Retinal pigment epithelial cell (primary cell): ENCODE measurements at regions not wholly inside any gene's neighbourhood (a gene's known extent, or its start where the extent isn't known, plus 50 kb on each side); places are given as distances from the start of the nearest gene placed in this dataset.

ENCODE experiments used
- DNase-seq: peaks from one replicate; pipeline ENCODE4 v3.0.0-alpha.2; 2010; ENCODE audit warnings: low read depth
- H3K4me3 ChIP-seq: 2 replicates; pipeline ENCODE4 v1.5.1; 2011; ENCODE audit warnings: mild to moderate bottlenecking, low read length, control low read depth, moderate library complexity
- CTCF ChIP-seq: conservative IDR thresholded peaks from 2 replicates; pipeline ENCODE4 v1.5.1; 2011; ENCODE audit warnings: low read depth, low read length, control low read depth, inconsistent platforms

- DNase-seq, result no peak
- TF ChIP-seq CTCF, result no peak
- no peak overlapping the region for H3K4me3 ChIP-seq
Measured at GRCh38 chr9:81058782-81059181, 630.6 kb downstream of the TLE1 start.

DNA sequence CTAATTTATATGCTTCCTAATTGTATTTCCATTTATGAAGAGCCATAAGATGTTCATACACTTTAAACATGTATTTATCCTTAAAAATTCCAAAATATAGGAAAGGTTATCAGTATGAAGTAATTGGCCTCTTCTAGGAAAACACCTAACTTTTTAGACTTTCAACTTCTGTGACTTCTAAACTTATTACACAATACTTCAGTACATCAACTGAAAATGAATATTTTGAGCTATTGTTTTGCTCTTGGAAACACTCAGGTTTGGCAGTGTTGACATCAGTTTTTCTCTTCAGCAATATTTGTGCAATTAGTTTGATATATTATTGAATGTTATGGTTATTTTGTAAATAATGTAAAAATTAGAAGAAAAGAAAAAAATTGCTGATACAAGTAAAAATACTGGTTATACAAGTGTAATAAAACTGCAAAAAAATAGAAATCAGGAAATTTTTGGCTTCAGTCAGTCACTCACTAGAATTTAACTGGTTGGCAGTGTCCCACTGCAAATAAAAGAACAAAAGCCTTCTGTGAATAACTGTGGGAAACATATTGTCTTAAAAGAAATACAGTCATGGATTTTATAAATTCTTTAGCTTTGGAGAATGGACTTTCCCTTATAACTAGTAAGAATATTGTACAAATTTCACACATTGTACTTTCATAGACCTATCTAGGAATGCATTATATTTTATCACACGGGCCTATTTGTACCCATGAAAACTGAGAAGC, 635.9 kb downstream of the TLE1 start:
- H3K4me3 ChIP-seq, result no peak overlapping the region
- TF ChIP-seq CTCF, result no peak
- no peak for DNase-seq

DNA sequence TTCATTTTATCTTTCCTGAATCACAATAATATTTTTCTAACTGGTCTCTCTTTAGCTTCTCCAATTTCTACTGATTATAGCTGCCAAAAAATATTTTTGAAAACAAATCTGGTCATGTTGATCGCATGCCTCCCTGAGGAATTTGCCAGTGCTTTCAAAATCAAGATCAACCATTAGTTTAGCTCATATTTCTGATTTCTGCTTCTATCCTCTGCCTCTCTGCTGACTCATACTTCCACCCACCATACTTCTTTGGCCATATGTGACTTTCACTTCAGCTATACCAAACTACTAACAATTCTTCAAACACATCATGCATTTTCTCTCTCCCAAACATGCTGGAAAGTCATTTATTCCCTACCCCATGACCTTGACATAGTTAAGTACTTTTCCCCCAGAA, 636.5 kb downstream of the TLE1 start:
- H3K4me3 ChIP-seq, result no peak overlapping the region
- TF ChIP-seq CTCF, result no peak
- no peak for DNase-seq

- H3K4me3 ChIP-seq, result no peak overlapping the region
- no peak for TF ChIP-seq CTCF
- DNase-seq, result no peak
Measured at GRCh38 chr9:81047280-81047679, 642.1 kb downstream of the TLE1 start.

DNA sequence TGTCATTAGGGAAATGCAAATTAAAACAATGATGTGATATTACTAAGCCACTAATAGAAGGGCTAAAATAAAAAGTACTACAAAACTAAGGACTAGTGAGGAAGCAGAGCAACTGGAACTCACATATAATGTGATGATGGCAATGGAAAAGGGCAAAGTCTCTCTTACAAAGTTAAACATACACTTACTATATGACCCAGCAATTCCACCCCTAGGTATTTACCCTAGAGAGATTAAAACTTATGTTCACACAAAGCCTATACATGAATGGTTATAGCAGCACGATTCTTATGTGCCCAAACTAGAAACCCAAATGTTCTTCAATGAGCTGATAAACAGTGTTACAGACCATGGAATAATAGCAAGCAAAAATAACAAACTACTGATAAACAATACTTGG, 643.7 kb downstream of the TLE1 start:
- DNase-seq, result no peak
- TF ChIP-seq CTCF, result no peak
- H3K4me3 ChIP-seq, result no peak overlapping the region

DNA sequence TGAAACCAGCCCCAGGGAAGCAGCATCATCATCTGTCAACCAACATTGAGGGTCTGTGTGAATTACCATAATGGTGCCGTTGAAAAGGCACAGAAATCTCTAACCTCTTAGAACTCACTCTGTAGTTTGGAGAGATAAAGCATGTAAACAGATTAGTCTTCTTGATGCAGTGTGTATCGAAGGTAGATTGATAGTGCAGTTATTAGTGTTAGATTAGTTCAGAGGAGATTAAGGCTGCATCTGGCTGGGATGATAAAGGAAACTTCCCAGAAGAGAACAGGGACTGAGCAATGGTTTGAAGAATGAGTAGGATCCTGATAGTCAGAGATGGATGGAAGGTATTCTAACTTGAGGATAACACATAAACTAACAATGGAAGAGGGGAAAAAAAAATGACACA, 651.5 kb downstream of the TLE1 start:
- DNase-seq, result no peak
- TF ChIP-seq CTCF, result no peak
- no peak overlapping the region for H3K4me3 ChIP-seq

- DNase-seq, result no peak
- no peak for TF ChIP-seq CTCF
- no peak overlapping the region for H3K4me3 ChIP-seq
Measured at GRCh38 chr9:81035601-81036000, 653.7 kb downstream of the TLE1 start.
